ENCODE measurements at regions not wholly inside any gene's neighbourhood (a gene's known extent, or its start where the extent isn't known, plus 50 kb on each side); places are given as distances from the start of the nearest gene placed in this dataset.

GRCh38 chr3:178313716-178314115 lies 222.5 kb upstream of the KCNMB2 start:
- Histone ChIP-seq H3K27me3 (ENCODE audit: control insufficient read depth in 4 of 4, insufficient read depth in 4 of 4, low read length in 3 of 4) (no peaks in the 10 kb centered on the region), H3K27ac (ENCODE audit: low read depth in 1 of 2, low read length in 2 of 2) (no peak overlapping the region), H3K9me3 (ENCODE audit: control insufficient read depth in 4 of 4, low read length in 3 of 4) (no peaks in the 10 kb centered on the region), H3K36me3 (ENCODE audit: control insufficient read depth in 4 of 4, insufficient read depth in 3 of 4, low read depth in 1 of 4, low read length in 3 of 4) (no peaks in the 10 kb centered on the region), H3K4me1 (ENCODE audit: control insufficient read depth in 4 of 4, insufficient read depth in 4 of 4, low read length in 3 of 4) (no peaks in the 10 kb centered on the region), H3K4me3 (ENCODE audit: low read depth in 1 of 3, low read length in 3 of 3) (no peak overlapping the region), H3K9ac (ENCODE audit: low read depth in 1 of 2, low read length in 2 of 2) (no peak overlapping the region)
- DNase-seq (ENCODE audit: low spot score) = no peak
- TF ChIP-seq TAF1 (conservative IDR thresholded peaks at IDR 0.05) (no peak), ATF3 (IDR thresholded peaks at IDR 0.05) (no peak), FOXA1 (IDR thresholded peaks at IDR 0.05) (no peak), YY1 (IDR thresholded peaks at IDR 0.05) (no peak), ZBTB33 (IDR thresholded peaks at IDR 0.05) (no peak), CTCF (IDR thresholded peaks at IDR 0.05; ENCODE audit: low read depth, low read length, missing input control) (no peak), MAX (IDR thresholded peaks at IDR 0.05) (no peak), EGR1 (IDR thresholded peaks at IDR 0.05; ENCODE audit: low read depth in 2 of 2) (no peak), NR2F2 (IDR thresholded peaks at IDR 0.05) (no peak), REST (IDR thresholded peaks at IDR 0.05) (no peak), HNF4G (IDR thresholded peaks at IDR 0.05) (no peak), GABPA (IDR thresholded peaks at IDR 0.05 in 1 of 2, conservative IDR thresholded peaks at IDR 0.05 in 1 of 2) (no peak), FOXA2 (IDR thresholded peaks at IDR 0.05) (no peak), SP1 (IDR thresholded peaks at IDR 0.05) (no peak), JUND (IDR thresholded peaks at IDR 0.05) (no peak), RXRA (IDR thresholded peaks at IDR 0.05) (no peak)
- WGBS = 93% methylated on average over 1 of the region's 1 CpG

- no peak overlapping the region for H3K27ac ChIP-seq (ENCODE audit: low read depth in 1 of 2, low read length in 2 of 2)
- no peaks in the 10 kb centered on the region for H3K9me3 ChIP-seq (ENCODE audit: control insufficient read depth in 4 of 4, low read length in 3 of 4)
- no peaks in the 10 kb centered on the region for H3K36me3 ChIP-seq (ENCODE audit: control insufficient read depth in 4 of 4, insufficient read depth in 3 of 4, low read depth in 1 of 4, low read length in 3 of 4)
- peaks cover 0 to 3% (median 0%) of the 10 kb centered on the region in 4 donors for H3K4me1 ChIP-seq (ENCODE audit: control insufficient read depth in 4 of 4, insufficient read depth in 4 of 4, low read length in 3 of 4)
- TF ChIP-seq FOXA1 (IDR thresholded peaks at IDR 0.05) (no peak), CTCF (IDR thresholded peaks at IDR 0.05; ENCODE audit: low read depth, low read length, missing input control) (no peak), FOXA2 (IDR thresholded peaks at IDR 0.05) (no peak), JUND (IDR thresholded peaks at IDR 0.05) (no peak), TAF1 (conservative IDR thresholded peaks at IDR 0.05) (no peak), RAD21 (IDR thresholded peaks at IDR 0.05) (no peak), YY1 (IDR thresholded peaks at IDR 0.05) (no peak)
- DNase-seq (ENCODE audit: low spot score) = no peak
- no peak overlapping the region for H3K4me3 ChIP-seq (ENCODE audit: low read depth in 1 of 3, low read length in 3 of 3)
- 90% methylated on average over 4 of the region's 4 CpGs for WGBS
- H3K9ac ChIP-seq (ENCODE audit: low read depth in 1 of 2, low read length in 2 of 2) = no peak overlapping the region
- H3K27me3 ChIP-seq (ENCODE audit: control insufficient read depth in 4 of 4, insufficient read depth in 4 of 4, low read length in 3 of 4) = no peaks in the 10 kb centered on the region
Measured at GRCh38 chr3:178318340-178318739, 217.9 kb upstream of the KCNMB2 start.
